ENCODE measurements at regions not wholly inside any gene's neighbourhood (a gene's known extent, or its start where the extent isn't known, plus 50 kb on each side); places are given as distances from the start of the nearest gene placed in this dataset.

DNA sequence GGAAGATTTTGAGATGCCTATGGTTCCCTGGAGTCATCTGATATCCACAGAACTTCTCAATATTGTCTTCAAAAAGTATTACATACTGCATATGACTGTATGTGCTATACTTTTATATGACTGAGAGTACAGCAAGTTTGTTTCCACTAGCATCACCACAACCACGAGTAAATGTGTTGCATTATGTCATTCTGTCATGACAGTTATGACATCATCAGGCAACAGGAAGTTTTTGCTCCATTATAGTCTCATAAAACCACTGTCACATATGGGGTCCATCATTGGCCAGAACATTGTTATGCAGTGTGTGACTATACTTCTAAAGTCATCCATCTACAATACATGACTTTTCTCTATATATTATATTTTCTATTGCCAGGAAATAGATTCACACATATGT, 831.7 kb downstream of the SEMA5A start:
- Histone ChIP-seq H3K4me3 (no peak overlapping the region), H3K36me3 (no peaks in the 10 kb centered on the region), H3K4me1 (no peaks in the 10 kb centered on the region), H3K9me3 (no peaks in the 10 kb centered on the region), H3K27ac (no peak overlapping the region), H3K27me3 (no peaks in the 10 kb centered on the region)
- no peak for DNase-seq
- in situ Hi-C loops (cut with MboI; ENCODE audit: low pct_ligation_motif_present in 1 of 4, low pct_unique_long_range_greater_than_20kb in 1 of 4, low sequenced_read_pairs in 3 of 4): no loop called here
- TF ChIP-seq, protein P1, sequence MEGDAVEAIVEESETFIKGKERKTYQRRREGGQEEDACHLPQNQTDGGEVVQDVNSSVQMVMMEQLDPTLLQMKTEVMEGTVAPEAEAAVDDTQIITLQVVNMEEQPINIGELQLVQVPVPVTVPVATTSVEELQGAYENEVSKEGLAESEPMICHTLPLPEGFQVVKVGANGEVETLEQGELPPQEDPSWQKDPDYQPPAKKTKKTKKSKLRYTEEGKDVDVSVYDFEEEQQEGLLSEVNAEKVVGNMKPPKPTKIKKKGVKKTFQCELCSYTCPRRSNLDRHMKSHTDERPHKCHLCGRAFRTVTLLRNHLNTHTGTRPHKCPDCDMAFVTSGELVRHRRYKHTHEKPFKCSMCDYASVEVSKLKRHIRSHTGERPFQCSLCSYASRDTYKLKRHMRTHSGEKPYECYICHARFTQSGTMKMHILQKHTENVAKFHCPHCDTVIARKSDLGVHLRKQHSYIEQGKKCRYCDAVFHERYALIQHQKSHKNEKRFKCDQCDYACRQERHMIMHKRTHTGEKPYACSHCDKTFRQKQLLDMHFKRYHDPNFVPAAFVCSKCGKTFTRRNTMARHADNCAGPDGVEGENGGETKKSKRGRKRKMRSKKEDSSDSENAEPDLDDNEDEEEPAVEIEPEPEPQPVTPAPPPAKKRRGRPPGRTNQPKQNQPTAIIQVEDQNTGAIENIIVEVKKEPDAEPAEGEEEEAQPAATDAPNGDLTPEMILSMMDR (IDR thresholded peaks at IDR 0.05): no peak
- TF ChIP-seq POLR2AphosphoS5 (IDR thresholded peaks at IDR 0.05) (no peak), POLR2A (IDR thresholded peaks at IDR 0.05) (no peak), EP300 (IDR thresholded peaks at IDR 0.05; ENCODE audit: low read depth) (no peak)
- 34 to 40% methylated on average over 1 of the region's 1 CpG for whole genome bisulfite sequencing, 2 donors (ENCODE audit: low coverage in 1 of 2)
- intact Hi-C loops (cut with DNase I; ENCODE audit: low total_unique reads): no loop called here

DNA sequence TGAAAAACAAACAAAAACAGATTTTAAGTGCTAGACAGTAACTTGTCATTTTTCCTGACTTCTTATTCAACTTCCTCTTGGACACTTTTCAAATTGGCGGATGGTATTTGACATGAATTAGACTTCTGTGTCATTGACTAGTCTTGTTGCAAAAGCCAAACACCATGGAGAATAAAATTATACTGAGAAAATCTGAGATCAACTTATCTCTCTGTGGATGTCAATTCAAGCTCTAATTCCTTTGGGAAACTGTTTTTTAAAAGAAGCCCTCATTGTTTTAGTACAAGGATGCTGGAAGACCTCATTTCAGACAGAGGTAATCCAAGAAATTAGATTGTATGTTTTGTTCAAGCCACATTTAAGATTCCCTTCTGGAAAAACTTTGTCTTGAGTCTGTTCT, 831.0 kb downstream of the SEMA5A start:
- H3K9me3 ChIP-seq: no peaks in the 10 kb centered on the region
- TF ChIP-seq, protein P1 (IDR thresholded peaks at IDR 0.05): no peak
- TF ChIP-seq POLR2AphosphoS5 (IDR thresholded peaks at IDR 0.05) (no peak), POLR2A (IDR thresholded peaks at IDR 0.05) (no peak), EP300 (IDR thresholded peaks at IDR 0.05; ENCODE audit: low read depth) (no peak)
- no peak overlapping the region for H3K4me3 ChIP-seq
- H3K4me1 ChIP-seq: no peaks in the 10 kb centered on the region
- no peaks in the 10 kb centered on the region for H3K36me3 ChIP-seq
- WGBS, 2 donors (ENCODE audit: low coverage in 1 of 2): 56 to 70% methylated on average over 1 of the region's 1 CpG
- in situ Hi-C loops (cut with MboI; ENCODE audit: low pct_ligation_motif_present in 1 of 4, low pct_unique_long_range_greater_than_20kb in 1 of 4, low sequenced_read_pairs in 3 of 4): no loop called here
- no peak overlapping the region for H3K27ac ChIP-seq
- DNase-seq: no peak
- no peaks in the 10 kb centered on the region for H3K27me3 ChIP-seq
- intact Hi-C loops (cut with DNase I; ENCODE audit: low total_unique reads): no loop called here

DNA sequence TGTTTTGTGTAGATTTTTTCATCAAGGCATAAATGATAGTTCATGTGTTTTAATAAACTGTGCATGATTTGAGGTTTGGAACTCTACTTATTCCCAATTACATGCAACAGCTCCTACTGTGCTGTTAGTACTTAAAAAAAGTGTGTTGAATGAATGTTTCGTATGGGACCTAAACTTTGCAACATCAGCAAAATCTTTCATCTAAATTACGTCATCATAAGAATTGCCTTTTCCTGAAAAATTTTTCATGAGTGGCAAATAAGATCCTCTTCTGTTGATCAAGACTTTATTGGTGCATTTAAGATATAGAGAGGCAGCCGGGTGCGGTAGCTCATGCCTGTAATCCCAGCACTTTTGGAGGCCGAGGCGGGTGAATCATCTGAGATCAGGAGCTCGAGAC, 826.1 kb downstream of the SEMA5A start:
- H3K4me1 ChIP-seq: no peaks in the 10 kb centered on the region
- H3K27ac ChIP-seq: no peak overlapping the region
- no peaks in the 10 kb centered on the region for H3K36me3 ChIP-seq
- intact Hi-C loops (cut with DNase I; ENCODE audit: low total_unique reads) (no loop called here), in situ Hi-C loops (cut with MboI; ENCODE audit: low pct_ligation_motif_present in 1 of 4, low pct_unique_long_range_greater_than_20kb in 1 of 4, low sequenced_read_pairs in 3 of 4) (no loop called here)
- 82 to 90% methylated on average over 2 to 7 of the region's 7 CpGs for WGBS, 2 donors (ENCODE audit: low coverage in 1 of 2)
- no peaks in the 10 kb centered on the region for H3K27me3 ChIP-seq
- TF ChIP-seq, protein P1 (IDR thresholded peaks at IDR 0.05): no peak
- no peak for DNase-seq
- no peaks in the 10 kb centered on the region for H3K9me3 ChIP-seq
- no peak overlapping the region for H3K4me3 ChIP-seq

DNA sequence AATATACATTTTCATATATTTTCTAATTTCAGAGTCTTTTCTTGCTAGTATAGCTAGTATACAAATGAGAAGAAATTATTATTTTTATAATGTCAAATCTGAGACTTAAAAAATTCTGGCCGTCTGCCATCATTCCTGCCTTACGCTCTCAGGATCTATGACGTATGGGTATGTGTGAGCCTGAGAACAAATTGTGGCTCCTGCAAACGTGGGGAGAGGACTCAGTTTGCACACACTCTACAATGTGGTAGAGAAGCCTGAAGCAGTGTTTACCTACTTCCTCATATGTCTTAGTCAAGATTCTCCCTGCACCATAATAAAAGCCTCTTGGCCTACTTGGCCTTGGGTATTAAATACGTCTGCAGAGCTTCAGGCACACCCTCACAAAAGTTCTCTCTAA, 825.4 kb downstream of the SEMA5A start:
- in situ Hi-C loops (cut with MboI; ENCODE audit: low pct_ligation_motif_present in 1 of 4, low pct_unique_long_range_greater_than_20kb in 1 of 4, low sequenced_read_pairs in 3 of 4): no loop called here

More for the DNA sequence above, 825.4 kb downstream of the SEMA5A start:
- TF ChIP-seq EP300 (IDR thresholded peaks at IDR 0.05; ENCODE audit: low read depth): no peak
- TF ChIP-seq POLR2A (IDR thresholded peaks at IDR 0.05): no peak
- TF ChIP-seq, protein P1 (IDR thresholded peaks at IDR 0.05): no peak
- no peak for TF ChIP-seq POLR2AphosphoS5 (IDR thresholded peaks at IDR 0.05)
- Histone ChIP-seq H3K4me3 (no peak overlapping the region), H3K27me3 (no peaks in the 10 kb centered on the region), H3K4me1 (no peaks in the 10 kb centered on the region), H3K27ac (no peak overlapping the region), H3K9me3 (no peaks in the 10 kb centered on the region), H3K36me3 (no peaks in the 10 kb centered on the region)
- 54 to 59% methylated on average over 5 of the region's 5 CpGs for WGBS, 2 donors (ENCODE audit: low coverage in 1 of 2)
- intact Hi-C loops (cut with DNase I; ENCODE audit: low total_unique reads): no loop called here
- no peak for DNase-seq

Measured in transverse colon (tissue), 4 donors.